HL-60 (cell line): ENCODE measurements at regions not wholly inside any gene's neighbourhood (a gene's known extent, or its start where the extent isn't known, plus 50 kb on each side); places are given as distances from the start of the nearest gene placed in this dataset.

Source experiments
- DNase-seq, 2 experiments: peaks; one replicate each; pipeline ENCODE4 v3.0.0-alpha.2; 2010 to 2020; ENCODE audit warnings: low read depth in 1 of 2, low spot score in 1 of 2
- H3K27ac ChIP-seq: fragments of 250-450 bp; sonication (Bioruptor Pico); replicated peaks from 2 replicates; pipeline ENCODE4 v1.5.1; 2020; ENCODE audit warnings: mild to moderate bottlenecking, moderate library complexity
- H3K27me3 ChIP-seq: fragments of 250-450 bp; sonication (Bioruptor Pico); 2 replicates; pipeline ENCODE4 v1.5.1; 2021; ENCODE audit warnings: mild to moderate bottlenecking, moderate library complexity; ENCODE audit not compliant: insufficient read depth, poor library complexity, severe bottlenecking
- H3K4me3 ChIP-seq: replicated peaks from 2 replicates; pipeline ENCODE4 v1.5.1; 2011; ENCODE audit warnings: mild to moderate bottlenecking, control low read depth, low read length; ENCODE audit not compliant: insufficient read depth
- GABPA ChIP-seq: IDR thresholded peaks from 2 replicates; pipeline ENCODE4 v1.6.1; 2012; ENCODE audit warnings: low read depth
- POLR2AphosphoS5 ChIP-seq: IDR thresholded peaks from 2 replicates; pipeline ENCODE4 v1.6.1; 2012; ENCODE audit warnings: low read depth
- SPI1 ChIP-seq: IDR thresholded peaks from 2 replicates; pipeline ENCODE4 v1.6.1; 2012; ENCODE audit warnings: low read depth, mild to moderate bottlenecking, borderline replicate concordance
- TF ChIP-seq, protein P1 (sequence below): IDR thresholded peaks from one replicate; pipeline ENCODE4 v1.5.1; 2011; ENCODE audit warnings: low read length, control low read depth, inconsistent platforms; ENCODE audit not compliant: insufficient read depth
- TF ChIP-seq, protein P2 (sequence below): IDR thresholded peaks from 2 replicates; pipeline ENCODE4 v1.6.1; 2012; ENCODE audit warnings: low read depth; ENCODE audit not compliant: insufficient replicate concordance

DNA sequence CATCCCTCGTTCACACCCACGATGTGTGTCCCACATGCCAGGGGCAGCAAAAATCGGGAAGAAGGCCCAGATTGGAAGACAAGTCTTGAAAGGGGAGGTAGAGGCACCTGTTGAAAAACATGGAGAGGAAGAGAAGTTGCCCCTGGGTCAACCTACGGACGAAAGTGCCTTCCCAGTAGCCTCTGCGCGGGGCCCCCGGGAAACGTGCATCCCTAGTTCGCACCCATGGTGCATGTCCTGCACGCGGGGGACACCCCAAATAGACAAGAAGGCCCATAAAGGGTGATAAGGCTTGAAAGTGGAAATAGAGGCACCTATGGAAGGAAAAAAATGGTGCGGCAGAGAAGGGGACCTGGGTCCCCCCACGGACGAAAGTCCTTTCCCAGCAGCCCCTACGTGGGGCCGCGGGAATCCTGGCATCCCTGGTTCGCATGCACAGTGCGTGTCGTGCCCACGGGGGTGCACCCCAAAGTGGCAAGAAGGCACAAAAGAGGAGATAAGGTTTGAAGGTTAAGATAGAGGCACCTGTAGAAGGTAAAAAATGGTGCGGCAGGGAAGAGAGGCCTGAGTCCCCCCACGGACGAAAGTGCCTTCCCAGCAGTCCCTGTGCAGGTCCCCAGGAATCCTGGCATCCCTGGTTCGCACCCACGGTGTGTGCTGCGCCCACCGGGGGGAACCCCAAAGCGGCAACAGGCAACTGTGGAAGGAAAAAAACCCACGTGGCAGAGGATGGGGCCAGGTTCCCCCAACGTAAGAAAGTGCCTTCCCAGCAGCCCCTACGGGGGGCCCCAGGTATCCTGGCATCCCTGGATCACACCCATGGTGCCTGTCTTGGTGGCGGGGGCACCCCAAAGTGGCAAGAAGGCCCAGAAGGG is 278.3 kb downstream of the ALG10 start:
- H3K27ac ChIP-seq, result no peak overlapping the region
- DNase-seq, result no peak
- TF ChIP-seq POLR2AphosphoS5 (no peak), SPI1 (no peak), GABPA (no peak)
- TF ChIP-seq, protein P1, sequence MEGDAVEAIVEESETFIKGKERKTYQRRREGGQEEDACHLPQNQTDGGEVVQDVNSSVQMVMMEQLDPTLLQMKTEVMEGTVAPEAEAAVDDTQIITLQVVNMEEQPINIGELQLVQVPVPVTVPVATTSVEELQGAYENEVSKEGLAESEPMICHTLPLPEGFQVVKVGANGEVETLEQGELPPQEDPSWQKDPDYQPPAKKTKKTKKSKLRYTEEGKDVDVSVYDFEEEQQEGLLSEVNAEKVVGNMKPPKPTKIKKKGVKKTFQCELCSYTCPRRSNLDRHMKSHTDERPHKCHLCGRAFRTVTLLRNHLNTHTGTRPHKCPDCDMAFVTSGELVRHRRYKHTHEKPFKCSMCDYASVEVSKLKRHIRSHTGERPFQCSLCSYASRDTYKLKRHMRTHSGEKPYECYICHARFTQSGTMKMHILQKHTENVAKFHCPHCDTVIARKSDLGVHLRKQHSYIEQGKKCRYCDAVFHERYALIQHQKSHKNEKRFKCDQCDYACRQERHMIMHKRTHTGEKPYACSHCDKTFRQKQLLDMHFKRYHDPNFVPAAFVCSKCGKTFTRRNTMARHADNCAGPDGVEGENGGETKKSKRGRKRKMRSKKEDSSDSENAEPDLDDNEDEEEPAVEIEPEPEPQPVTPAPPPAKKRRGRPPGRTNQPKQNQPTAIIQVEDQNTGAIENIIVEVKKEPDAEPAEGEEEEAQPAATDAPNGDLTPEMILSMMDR, result no peak
- TF ChIP-seq, protein P2, sequence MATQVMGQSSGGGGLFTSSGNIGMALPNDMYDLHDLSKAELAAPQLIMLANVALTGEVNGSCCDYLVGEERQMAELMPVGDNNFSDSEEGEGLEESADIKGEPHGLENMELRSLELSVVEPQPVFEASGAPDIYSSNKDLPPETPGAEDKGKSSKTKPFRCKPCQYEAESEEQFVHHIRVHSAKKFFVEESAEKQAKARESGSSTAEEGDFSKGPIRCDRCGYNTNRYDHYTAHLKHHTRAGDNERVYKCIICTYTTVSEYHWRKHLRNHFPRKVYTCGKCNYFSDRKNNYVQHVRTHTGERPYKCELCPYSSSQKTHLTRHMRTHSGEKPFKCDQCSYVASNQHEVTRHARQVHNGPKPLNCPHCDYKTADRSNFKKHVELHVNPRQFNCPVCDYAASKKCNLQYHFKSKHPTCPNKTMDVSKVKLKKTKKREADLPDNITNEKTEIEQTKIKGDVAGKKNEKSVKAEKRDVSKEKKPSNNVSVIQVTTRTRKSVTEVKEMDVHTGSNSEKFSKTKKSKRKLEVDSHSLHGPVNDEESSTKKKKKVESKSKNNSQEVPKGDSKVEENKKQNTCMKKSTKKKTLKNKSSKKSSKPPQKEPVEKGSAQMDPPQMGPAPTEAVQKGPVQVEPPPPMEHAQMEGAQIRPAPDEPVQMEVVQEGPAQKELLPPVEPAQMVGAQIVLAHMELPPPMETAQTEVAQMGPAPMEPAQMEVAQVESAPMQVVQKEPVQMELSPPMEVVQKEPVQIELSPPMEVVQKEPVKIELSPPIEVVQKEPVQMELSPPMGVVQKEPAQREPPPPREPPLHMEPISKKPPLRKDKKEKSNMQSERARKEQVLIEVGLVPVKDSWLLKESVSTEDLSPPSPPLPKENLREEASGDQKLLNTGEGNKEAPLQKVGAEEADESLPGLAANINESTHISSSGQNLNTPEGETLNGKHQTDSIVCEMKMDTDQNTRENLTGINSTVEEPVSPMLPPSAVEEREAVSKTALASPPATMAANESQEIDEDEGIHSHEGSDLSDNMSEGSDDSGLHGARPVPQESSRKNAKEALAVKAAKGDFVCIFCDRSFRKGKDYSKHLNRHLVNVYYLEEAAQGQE, result no peak

DNA sequence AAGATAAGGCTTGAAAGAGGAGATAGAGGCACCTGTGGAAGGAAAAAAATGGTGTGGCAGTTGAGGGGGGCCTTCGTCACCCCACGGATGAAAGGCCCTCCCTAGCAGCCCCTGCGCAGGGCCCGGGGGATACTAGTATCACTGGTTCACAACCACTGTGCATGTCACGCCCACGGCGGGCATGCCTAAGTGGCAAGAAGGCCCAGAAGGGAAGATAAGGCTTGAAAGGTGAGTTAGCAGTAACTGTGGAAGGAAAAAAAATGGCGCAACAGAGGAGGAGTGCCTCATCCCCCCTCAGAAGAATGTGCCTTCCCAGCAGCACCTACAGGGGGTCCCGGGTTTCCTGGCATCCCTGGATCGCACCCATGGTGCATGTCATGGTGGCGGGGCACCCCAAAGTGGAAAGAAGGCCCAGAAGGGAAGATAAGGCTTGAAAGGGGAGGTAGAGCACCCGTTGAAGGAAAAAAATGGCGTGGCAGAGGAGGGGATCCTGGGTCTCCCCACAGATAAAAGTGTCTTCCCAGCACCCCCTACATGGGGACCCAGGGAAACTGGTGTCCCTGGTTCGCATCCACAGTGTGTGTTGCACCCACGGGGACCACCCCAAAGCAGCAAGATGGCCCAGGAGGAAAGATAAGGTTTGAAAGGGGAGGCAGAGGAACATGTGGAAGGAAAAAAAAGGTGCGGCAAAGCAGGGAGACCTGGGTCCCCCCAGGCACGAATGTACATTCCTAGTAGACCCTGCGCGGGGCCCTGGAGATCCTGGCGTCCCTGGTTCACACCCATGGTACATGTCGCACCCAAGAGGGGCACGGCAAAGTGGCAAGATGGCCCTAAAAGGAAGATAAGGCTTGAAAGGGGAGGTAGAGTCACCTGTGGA is 279.2 kb downstream of the ALG10 start:
- H3K27ac ChIP-seq, result no peak overlapping the region
- H3K4me3 ChIP-seq, result no peak overlapping the region
- TF ChIP-seq, protein P1, result no peak
- TF ChIP-seq, protein P2, result no peak
- TF ChIP-seq GABPA, result no peak
- no peak for TF ChIP-seq POLR2AphosphoS5
- TF ChIP-seq SPI1, result no peak
- H3K27me3 ChIP-seq, result no peaks in the 10 kb centered on the region
- no peak for DNase-seq

More for the DNA sequence above, 278.3 kb downstream of the ALG10 start:
- H3K4me3 ChIP-seq, result no peak overlapping the region
- no peaks in the 10 kb centered on the region for H3K27me3 ChIP-seq

DNA sequence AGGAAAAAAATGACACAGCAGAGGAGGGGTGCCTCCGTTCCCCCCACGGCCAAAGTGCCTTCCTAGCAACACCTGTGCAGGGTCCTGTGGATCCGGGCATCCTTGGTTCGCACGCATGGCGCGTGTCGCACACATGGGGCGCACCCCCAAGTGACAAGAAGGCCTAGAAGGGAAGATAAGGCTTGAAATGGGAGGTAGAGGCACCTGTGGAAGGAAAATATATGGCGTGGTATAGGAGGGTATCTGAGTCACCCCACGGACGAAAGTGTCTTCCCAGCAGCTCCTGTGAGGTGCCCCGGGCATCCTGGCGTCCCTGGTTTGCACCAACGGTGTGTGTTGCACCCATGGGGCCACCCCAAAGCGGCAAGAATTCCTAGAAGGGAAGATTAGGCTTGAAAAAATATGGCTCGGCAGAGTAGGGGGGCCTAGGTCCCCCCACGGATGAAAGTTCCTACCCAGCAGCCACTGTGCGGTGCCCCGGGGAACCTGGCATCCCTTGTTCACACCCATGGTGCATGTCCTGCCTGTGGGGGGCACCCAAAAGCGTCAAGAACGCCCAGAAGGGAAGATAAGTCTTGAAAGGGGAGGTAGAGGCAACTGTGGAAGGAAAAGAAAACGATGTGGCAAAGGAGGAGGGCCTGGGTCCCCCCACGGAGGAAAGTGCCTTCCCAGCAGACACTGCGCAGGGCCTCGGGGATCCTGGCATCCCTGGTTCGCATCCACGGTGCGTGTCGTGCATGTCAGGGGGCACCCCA is 280.0 kb downstream of the ALG10 start:
- TF ChIP-seq, protein P2, result no peak
- TF ChIP-seq, protein P1, result no peak
- no peak for TF ChIP-seq POLR2AphosphoS5
- Histone ChIP-seq H3K27me3 (no peaks in the 10 kb centered on the region), H3K27ac (no peak overlapping the region), H3K4me3 (no peak overlapping the region)
- no peak for DNase-seq
